ENCODE measurements at regions not wholly inside any gene's neighbourhood (a gene's known extent, or its start where the extent isn't known, plus 50 kb on each side); places are given as distances from the start of the nearest gene placed in this dataset.

- Histone ChIP-seq H3K9me2 (replicated peaks; ENCODE audit: control insufficient read depth, low read length) (no peaks in the 10 kb centered on the region), H3K4me1 (ENCODE audit: control insufficient read depth, low read length) (no peaks in the 10 kb centered on the region), H3K36me3 (ENCODE audit: control insufficient read depth, low read length) (no peaks in the 10 kb centered on the region), H3K79me2 (ENCODE audit: control insufficient read depth, low read length) (no peaks in the 10 kb centered on the region), H3F3A (ENCODE audit: control insufficient read depth, insufficient read depth) (no peaks in the 10 kb centered on the region), H3K9me3 (ENCODE audit: control insufficient read depth, insufficient read depth, low read length) (no peaks in the 10 kb centered on the region), H3K4me2 (ENCODE audit: low read length) (no peak overlapping the region), H3K4me3 (ENCODE audit: low read length) (no peak overlapping the region), H4K20me1 (ENCODE audit: control insufficient read depth, insufficient read depth, low read depth, low read length) (no peaks in the 10 kb centered on the region), H3K27me3 (ENCODE audit: control insufficient read depth, low read length) (0 out of 2 replicates have a peak, but pooled peaks cover 4% of the 10 kb centered on the region), H3K27ac (ENCODE audit: low read depth, low read length) (no peak overlapping the region)
- TF ChIP-seq EZH2phosphoT487 (IDR thresholded peaks at IDR 0.05; ENCODE audit: borderline replicate concordance, low read length), result no peak
- TF ChIP-seq, protein P1, sequence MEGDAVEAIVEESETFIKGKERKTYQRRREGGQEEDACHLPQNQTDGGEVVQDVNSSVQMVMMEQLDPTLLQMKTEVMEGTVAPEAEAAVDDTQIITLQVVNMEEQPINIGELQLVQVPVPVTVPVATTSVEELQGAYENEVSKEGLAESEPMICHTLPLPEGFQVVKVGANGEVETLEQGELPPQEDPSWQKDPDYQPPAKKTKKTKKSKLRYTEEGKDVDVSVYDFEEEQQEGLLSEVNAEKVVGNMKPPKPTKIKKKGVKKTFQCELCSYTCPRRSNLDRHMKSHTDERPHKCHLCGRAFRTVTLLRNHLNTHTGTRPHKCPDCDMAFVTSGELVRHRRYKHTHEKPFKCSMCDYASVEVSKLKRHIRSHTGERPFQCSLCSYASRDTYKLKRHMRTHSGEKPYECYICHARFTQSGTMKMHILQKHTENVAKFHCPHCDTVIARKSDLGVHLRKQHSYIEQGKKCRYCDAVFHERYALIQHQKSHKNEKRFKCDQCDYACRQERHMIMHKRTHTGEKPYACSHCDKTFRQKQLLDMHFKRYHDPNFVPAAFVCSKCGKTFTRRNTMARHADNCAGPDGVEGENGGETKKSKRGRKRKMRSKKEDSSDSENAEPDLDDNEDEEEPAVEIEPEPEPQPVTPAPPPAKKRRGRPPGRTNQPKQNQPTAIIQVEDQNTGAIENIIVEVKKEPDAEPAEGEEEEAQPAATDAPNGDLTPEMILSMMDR (IDR thresholded peaks at IDR 0.05; ENCODE audit: low read depth, low read length, poor library complexity, severe bottlenecking), result no peak
These were observed 336.6 kb upstream of the TBC1D5 start for GRCh38 chr3:18079062-18079461.

DNA sequence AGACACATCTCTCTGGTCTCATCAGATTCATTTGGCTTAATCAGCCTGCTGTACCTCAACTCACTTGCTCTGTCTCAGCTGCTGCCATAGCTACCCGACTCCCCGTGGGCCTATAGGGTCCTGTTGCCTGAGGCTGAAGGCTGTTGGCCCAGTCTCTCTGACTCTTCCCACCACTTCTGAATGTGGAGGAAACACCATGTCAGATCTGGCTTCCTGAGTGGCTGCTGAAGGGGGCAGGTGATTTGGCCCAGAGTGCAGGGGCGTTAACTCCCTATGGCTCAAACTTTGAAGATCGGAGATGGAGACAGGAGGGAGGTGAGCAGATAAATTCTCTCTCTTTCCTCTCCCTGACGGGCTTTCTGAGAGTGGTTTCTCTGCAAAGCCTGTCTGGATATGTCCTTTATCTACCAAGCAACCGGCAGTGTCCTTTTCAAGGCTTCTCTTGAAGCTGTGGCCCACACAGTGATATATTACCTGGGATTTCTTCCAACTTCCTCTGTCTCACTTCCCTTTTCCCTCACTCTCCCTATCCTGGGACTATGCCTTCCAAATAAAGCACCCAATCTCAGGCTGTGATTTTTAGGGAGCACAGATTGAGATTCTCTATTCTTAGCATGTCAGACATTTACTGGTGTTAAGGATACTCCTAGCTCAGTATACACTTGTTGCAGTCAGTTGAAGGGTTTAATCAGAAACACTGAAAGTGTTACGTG, 334.9 kb upstream of the TBC1D5 start:
- TF ChIP-seq EZH2phosphoT487 (IDR thresholded peaks at IDR 0.05; ENCODE audit: borderline replicate concordance, low read length), result no peak
- TF ChIP-seq, protein P1 (IDR thresholded peaks at IDR 0.05; ENCODE audit: low read depth, low read length, poor library complexity, severe bottlenecking), result no peak
- Histone ChIP-seq H3F3A (ENCODE audit: control insufficient read depth, insufficient read depth) (no peaks in the 10 kb centered on the region), H3K27me3 (ENCODE audit: control insufficient read depth, low read length) (0 out of 2 replicates have a peak, but pooled peaks cover 4% of the 10 kb centered on the region), H4K20me1 (ENCODE audit: control insufficient read depth, insufficient read depth, low read depth, low read length) (no peaks in the 10 kb centered on the region), H3K4me2 (ENCODE audit: low read length) (no peak overlapping the region), H3K4me3 (ENCODE audit: low read length) (no peak overlapping the region), H3K27ac (ENCODE audit: low read depth, low read length) (no peak overlapping the region), H3K36me3 (ENCODE audit: control insufficient read depth, low read length) (no peaks in the 10 kb centered on the region), H3K9me2 (replicated peaks; ENCODE audit: control insufficient read depth, low read length) (no peaks in the 10 kb centered on the region), H3K9me3 (ENCODE audit: control insufficient read depth, insufficient read depth, low read length) (no peaks in the 10 kb centered on the region), H3K4me1 (ENCODE audit: control insufficient read depth, low read length) (no peaks in the 10 kb centered on the region), H3K79me2 (ENCODE audit: control insufficient read depth, low read length) (no peaks in the 10 kb centered on the region)

GRCh38 chr3:18076301-18076700, 333.9 kb upstream of the TBC1D5 start:
- Histone ChIP-seq H3K4me2 (ENCODE audit: low read length) (no peak overlapping the region), H3K9me3 (ENCODE audit: control insufficient read depth, insufficient read depth, low read length) (no peaks in the 10 kb centered on the region), H3K79me2 (ENCODE audit: control insufficient read depth, low read length) (no peaks in the 10 kb centered on the region), H3K27me3 (ENCODE audit: control insufficient read depth, low read length) (0 out of 2 replicates have a peak, but pooled peaks cover 4% of the 10 kb centered on the region), H3K4me1 (ENCODE audit: control insufficient read depth, low read length) (no peaks in the 10 kb centered on the region), H3F3A (ENCODE audit: control insufficient read depth, insufficient read depth) (no peaks in the 10 kb centered on the region), H3K27ac (ENCODE audit: low read depth, low read length) (no peak overlapping the region), H3K36me3 (ENCODE audit: control insufficient read depth, low read length) (no peaks in the 10 kb centered on the region), H3K4me3 (ENCODE audit: low read length) (no peak overlapping the region), H3K9me2 (replicated peaks; ENCODE audit: control insufficient read depth, low read length) (no peaks in the 10 kb centered on the region), H4K20me1 (ENCODE audit: control insufficient read depth, insufficient read depth, low read depth, low read length) (no peaks in the 10 kb centered on the region)
- no peak for TF ChIP-seq EZH2phosphoT487 (IDR thresholded peaks at IDR 0.05; ENCODE audit: borderline replicate concordance, low read length)
- TF ChIP-seq, protein P1 (IDR thresholded peaks at IDR 0.05; ENCODE audit: low read depth, low read length, poor library complexity, severe bottlenecking), result no peak
